Stomach (tissue), 4 donors: ENCODE measurements at regions not wholly inside any gene's neighbourhood (a gene's known extent, or its start where the extent isn't known, plus 50 kb on each side); places are given as distances from the start of the nearest gene placed in this dataset.

Experiments
- EP300 ChIP-seq: sonication (generic); formaldehyde crosslinking; IDR thresholded peaks from one replicate; pipeline ENCODE4 v1.6.1; 2017; ENCODE audit warnings: antibody characterized with exemption
- POLR2A ChIP-seq, 4 donors: fragments of 450-650 bp; IDR thresholded peaks; one replicate each; pipeline ENCODE4 v1.6.1; 2016; ENCODE audit warnings: antibody characterized with exemption in 4 of 4, control low read depth in 2 of 4, mild to moderate bottlenecking in 1 of 4, moderate library complexity in 1 of 4
- POLR2AphosphoS5 ChIP-seq, 3 donors: sonication (generic); formaldehyde crosslinking; IDR thresholded peaks; one replicate each; pipeline ENCODE4 v1.6.1; 2016; ENCODE audit warnings: antibody characterized with exemption in 3 of 3
- TF ChIP-seq, protein P1 (sequence below), 7 experiments: fragments of 450-650 bp in 4 of 7; fragments of 200-600 bp in 3 of 7; sonication (generic) in 3 of 7; IDR thresholded peaks; one replicate each; pipeline ENCODE4 v1.5.1; 2016 to 2019; ENCODE audit warnings: antibody characterized with exemption in 7 of 7, control low read depth in 2 of 7, mild to moderate bottlenecking in 1 of 7

DNA sequence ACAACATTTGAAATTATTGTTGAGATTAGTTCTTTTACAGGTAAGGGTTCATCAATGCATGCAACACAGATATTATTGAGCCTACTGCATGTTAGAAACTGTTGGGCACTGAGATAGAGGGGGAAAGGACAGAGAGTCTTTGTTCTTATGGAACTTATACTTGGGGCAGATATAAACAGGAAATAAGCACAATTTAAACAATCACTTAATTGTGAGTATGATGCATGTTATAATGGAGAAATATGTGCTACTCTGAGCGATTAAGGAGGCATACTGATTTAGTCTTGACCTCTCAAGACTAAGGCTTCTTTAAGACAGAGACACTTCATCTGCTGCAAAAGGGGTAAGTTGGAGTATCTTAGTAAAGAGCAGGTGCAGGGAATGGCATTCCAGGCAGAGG lies 593.3 kb downstream of the CCSER2 start:
- TF ChIP-seq, protein P1, sequence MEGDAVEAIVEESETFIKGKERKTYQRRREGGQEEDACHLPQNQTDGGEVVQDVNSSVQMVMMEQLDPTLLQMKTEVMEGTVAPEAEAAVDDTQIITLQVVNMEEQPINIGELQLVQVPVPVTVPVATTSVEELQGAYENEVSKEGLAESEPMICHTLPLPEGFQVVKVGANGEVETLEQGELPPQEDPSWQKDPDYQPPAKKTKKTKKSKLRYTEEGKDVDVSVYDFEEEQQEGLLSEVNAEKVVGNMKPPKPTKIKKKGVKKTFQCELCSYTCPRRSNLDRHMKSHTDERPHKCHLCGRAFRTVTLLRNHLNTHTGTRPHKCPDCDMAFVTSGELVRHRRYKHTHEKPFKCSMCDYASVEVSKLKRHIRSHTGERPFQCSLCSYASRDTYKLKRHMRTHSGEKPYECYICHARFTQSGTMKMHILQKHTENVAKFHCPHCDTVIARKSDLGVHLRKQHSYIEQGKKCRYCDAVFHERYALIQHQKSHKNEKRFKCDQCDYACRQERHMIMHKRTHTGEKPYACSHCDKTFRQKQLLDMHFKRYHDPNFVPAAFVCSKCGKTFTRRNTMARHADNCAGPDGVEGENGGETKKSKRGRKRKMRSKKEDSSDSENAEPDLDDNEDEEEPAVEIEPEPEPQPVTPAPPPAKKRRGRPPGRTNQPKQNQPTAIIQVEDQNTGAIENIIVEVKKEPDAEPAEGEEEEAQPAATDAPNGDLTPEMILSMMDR (IDR thresholded peaks at IDR 0.05): no peak
- TF ChIP-seq POLR2A (IDR thresholded peaks at IDR 0.05): no peak
- no peak for TF ChIP-seq POLR2AphosphoS5 (IDR thresholded peaks at IDR 0.05)
- TF ChIP-seq EP300: no peak
